Memory B cell (primary cell): ENCODE measurements at regions not wholly inside any gene's neighbourhood (a gene's known extent, or its start where the extent isn't known, plus 50 kb on each side); places are given as distances from the start of the nearest gene placed in this dataset.

ENCODE experiments used
- ATAC-seq: fragments of 150-1000 bp; cut with Tn5 transposase; 2 replicates; pipeline ENCODE4 v1.10.0; 2021; ENCODE audit warnings: low read depth, mild to moderate bottlenecking, moderate library complexity
- DNase-seq, 2 donors: peaks; one replicate each; pipeline ENCODE4 v3.0.0; 2022; ENCODE audit warnings: low spot score in 2 of 2
- H3K27ac Mint-ChIP-seq: one replicate; pipeline ENCODE4 v1.8.0; 2022; ENCODE audit warnings: mild to moderate bottlenecking, moderate library complexity, mixed read lengths
- H3K27me3 Mint-ChIP-seq: one replicate; pipeline ENCODE4 v1.8.0; 2022; ENCODE audit warnings: mixed read lengths
- H3K36me3 Mint-ChIP-seq: one replicate; pipeline ENCODE4 v1.8.0; 2022; ENCODE audit warnings: mild to moderate bottlenecking, mixed read lengths
- H3K4me1 Mint-ChIP-seq: one replicate; pipeline ENCODE4 v1.8.0; 2022; ENCODE audit warnings: mixed read lengths
- H3K4me3 Mint-ChIP-seq: one replicate; pipeline ENCODE4 v1.8.0; 2022; ENCODE audit warnings: mild to moderate bottlenecking, moderate library complexity, mixed read lengths
- H3K9me3 Mint-ChIP-seq: one replicate; pipeline ENCODE4 v1.8.0; 2022; ENCODE audit warnings: mixed read lengths

GRCh38 chr20:22381812-22382416 is 202.5 kb downstream of the FOXA2 start:
- H3K4me1 Mint-ChIP-seq, result no peaks in the 10 kb centered on the region
- no peak overlapping the region for H3K4me3 Mint-ChIP-seq
- no peak overlapping the region for H3K27ac Mint-ChIP-seq
- H3K36me3 Mint-ChIP-seq, result no peaks in the 10 kb centered on the region
- H3K27me3 Mint-ChIP-seq, result no peaks in the 10 kb centered on the region
- no peak for DNase-seq
- ATAC-seq, result no peak
- H3K9me3 Mint-ChIP-seq, result no peaks in the 10 kb centered on the region

GRCh38 chr20:22379472-22379871 is 204.9 kb downstream of the FOXA2 start:
- no peak overlapping the region for H3K27ac Mint-ChIP-seq
- no peaks in the 10 kb centered on the region for H3K9me3 Mint-ChIP-seq
- H3K4me1 Mint-ChIP-seq, result no peaks in the 10 kb centered on the region
- H3K27me3 Mint-ChIP-seq, result no peaks in the 10 kb centered on the region
- ATAC-seq (no peak), DNase-seq (no peak)
- no peaks in the 10 kb centered on the region for H3K36me3 Mint-ChIP-seq
- no peak overlapping the region for H3K4me3 Mint-ChIP-seq

GRCh38 chr20:22374678-22375590 is 209.4 kb downstream of the FOXA2 start:
- Mint-ChIP-seq H3K27me3 (peaks cover 1% of the 10 kb centered on the region), H3K27ac (no peak overlapping the region), H3K4me1 (peaks cover 13% of the 10 kb centered on the region), H3K9me3 (peaks cover 1% of the 10 kb centered on the region), H3K4me3 (no peak overlapping the region), H3K36me3 (no peaks in the 10 kb centered on the region)
- ATAC-seq (no peak), DNase-seq (no peak)

- H3K27me3 Mint-ChIP-seq, result peaks cover 1% of the 10 kb centered on the region
- H3K27ac Mint-ChIP-seq, result no peak overlapping the region
- DNase-seq (no peak), ATAC-seq (no peak)
- H3K9me3 Mint-ChIP-seq, result peaks cover 1% of the 10 kb centered on the region
- H3K4me3 Mint-ChIP-seq, result no peak overlapping the region
- peaks cover 17% of the 10 kb centered on the region for H3K4me1 Mint-ChIP-seq
- H3K36me3 Mint-ChIP-seq, result no peaks in the 10 kb centered on the region
Measured at GRCh38 chr20:22374066-22374465, 210.3 kb downstream of the FOXA2 start.

GRCh38 chr20:22373164-22373895 is 211.0 kb downstream of the FOXA2 start:
- Mint-ChIP-seq H3K4me1 (peaks cover 21% of the 10 kb centered on the region), H3K27me3 (peaks cover 1% of the 10 kb centered on the region), H3K4me3 (no peak overlapping the region), H3K27ac (no peak overlapping the region), H3K36me3 (no peaks in the 10 kb centered on the region), H3K9me3 (peaks cover 1% of the 10 kb centered on the region)
- DNase-seq, result no peak
- ATAC-seq, result no peak

GRCh38 chr20:22371843-22372242 is 212.5 kb downstream of the FOXA2 start:
- peaks cover 1% of the 10 kb centered on the region for H3K9me3 Mint-ChIP-seq
- peak overlapping the region; percentile 64 for H3K4me3 Mint-ChIP-seq
- peak; percentile 91 for ATAC-seq
- DNase-seq, result peak in 1 of 2 donors; percentile 16
- peak overlapping the region; percentile 12 for H3K27ac Mint-ChIP-seq
- peaks cover 1% of the 10 kb centered on the region for H3K27me3 Mint-ChIP-seq
- H3K36me3 Mint-ChIP-seq, result no peaks in the 10 kb centered on the region
- peaks cover 22% of the 10 kb centered on the region for H3K4me1 Mint-ChIP-seq

- Mint-ChIP-seq H3K27me3 (peaks cover 1% of the 10 kb centered on the region), H3K4me3 (no peak overlapping the region), H3K27ac (no peak overlapping the region), H3K4me1 (peaks cover 22% of the 10 kb centered on the region), H3K36me3 (no peaks in the 10 kb centered on the region), H3K9me3 (peaks cover 1% of the 10 kb centered on the region)
- DNase-seq (no peak), ATAC-seq (no peak)
Measured at GRCh38 chr20:22370137-22370536, 214.2 kb downstream of the FOXA2 start.

- ATAC-seq (no peak), DNase-seq (no peak)
- Mint-ChIP-seq H3K9me3 (peaks cover 1% of the 10 kb centered on the region), H3K4me1 (peaks cover 22% of the 10 kb centered on the region), H3K27ac (no peak overlapping the region), H3K4me3 (no peak overlapping the region), H3K36me3 (no peaks in the 10 kb centered on the region), H3K27me3 (peaks cover 1% of the 10 kb centered on the region)
Measured at GRCh38 chr20:22369100-22369499, 215.3 kb downstream of the FOXA2 start.

- Mint-ChIP-seq H3K4me1 (peaks cover 19% of the 10 kb centered on the region), H3K4me3 (no peak overlapping the region), H3K9me3 (peaks cover 4% of the 10 kb centered on the region), H3K36me3 (no peaks in the 10 kb centered on the region), H3K27me3 (peaks cover 1% of the 10 kb centered on the region), H3K27ac (no peak overlapping the region)
- no peak for DNase-seq
- ATAC-seq, result no peak
Measured at GRCh38 chr20:22368235-22368634, 216.1 kb downstream of the FOXA2 start.

- Mint-ChIP-seq H3K36me3 (no peaks in the 10 kb centered on the region), H3K4me1 (peaks cover 10% of the 10 kb centered on the region), H3K27me3 (no peaks in the 10 kb centered on the region), H3K27ac (no peak overlapping the region), H3K9me3 (peaks cover 4% of the 10 kb centered on the region), H3K4me3 (no peak overlapping the region)
- ATAC-seq (no peak), DNase-seq (no peak)
Measured at GRCh38 chr20:22366631-22367030, 217.7 kb downstream of the FOXA2 start.

- Mint-ChIP-seq H3K4me3 (no peak overlapping the region), H3K27ac (no peak overlapping the region), H3K4me1 (no peaks in the 10 kb centered on the region), H3K9me3 (peaks cover 2% of the 10 kb centered on the region), H3K36me3 (no peaks in the 10 kb centered on the region), H3K27me3 (peaks cover 2% of the 10 kb centered on the region)
- no peak for DNase-seq
- no peak for ATAC-seq
Measured at GRCh38 chr20:22354647-22355046, 229.7 kb downstream of the FOXA2 start.

- Mint-ChIP-seq H3K4me1 (no peaks in the 10 kb centered on the region), H3K36me3 (no peaks in the 10 kb centered on the region), H3K4me3 (no peak overlapping the region), H3K27me3 (peaks cover 3% of the 10 kb centered on the region), H3K27ac (no peak overlapping the region), H3K9me3 (peaks cover 2% of the 10 kb centered on the region)
- DNase-seq, result no peak
- ATAC-seq, result no peak
Measured at GRCh38 chr20:22353586-22353985, 230.8 kb downstream of the FOXA2 start.

- DNase-seq (no peak), ATAC-seq (no peak)
- Mint-ChIP-seq H3K4me3 (no peak overlapping the region), H3K27me3 (peaks cover 3% of the 10 kb centered on the region), H3K9me3 (peaks cover 2% of the 10 kb centered on the region), H3K4me1 (no peaks in the 10 kb centered on the region), H3K27ac (no peak overlapping the region), H3K36me3 (no peaks in the 10 kb centered on the region)
Measured at GRCh38 chr20:22352019-22352418, 232.4 kb downstream of the FOXA2 start.

GRCh38 chr20:22350624-22351023 is 233.7 kb downstream of the FOXA2 start:
- peaks cover 2% of the 10 kb centered on the region for H3K4me1 Mint-ChIP-seq
- ATAC-seq (no peak), DNase-seq (no peak)
- no peak overlapping the region for H3K27ac Mint-ChIP-seq
- H3K9me3 Mint-ChIP-seq, result no peaks in the 10 kb centered on the region
- H3K4me3 Mint-ChIP-seq, result no peak overlapping the region
- no peaks in the 10 kb centered on the region for H3K36me3 Mint-ChIP-seq
- H3K27me3 Mint-ChIP-seq, result peaks cover 1% of the 10 kb centered on the region
